Activated CD4-positive, CD25-positive, alpha-beta regulatory T cell (primary cell): ENCODE measurements at regions not wholly inside any gene's neighbourhood (a gene's known extent, or its start where the extent isn't known, plus 50 kb on each side); places are given as distances from the start of the nearest gene placed in this dataset.

Experiments
- DNase-seq, 4 experiments: peaks; one replicate each; lab custom pipeline; 2025; lab: John Stamatoyannopoulos, UW

GRCh38 chr3:152054315-152054714 is 180.9 kb downstream of the SUCNR1 start:
- no peak for DNase-seq

- no peak for DNase-seq
Measured at GRCh38 chr3:152056073-152056472, 182.6 kb downstream of the SUCNR1 start.

- no peak for DNase-seq
Measured at GRCh38 chr3:152056481-152056880, 183.0 kb downstream of the SUCNR1 start.

- DNase-seq: no peak
Measured at GRCh38 chr3:152056987-152057386, 183.5 kb downstream of the SUCNR1 start.

GRCh38 chr3:152058856-152059255 is 185.4 kb downstream of the SUCNR1 start:
- no peak for DNase-seq

- no peak for DNase-seq
Measured at GRCh38 chr3:152060701-152061100, 187.3 kb downstream of the SUCNR1 start.

GRCh38 chr3:152061296-152061695 is 187.9 kb downstream of the SUCNR1 start:
- no peak for DNase-seq

- DNase-seq: no peak
Measured at GRCh38 chr3:152069871-152070270, 196.4 kb downstream of the SUCNR1 start.

GRCh38 chr3:152071315-152071714 is 197.4 kb upstream of the MBNL1 start:
- DNase-seq: no peak

GRCh38 chr3:152071924-152072323 is 196.8 kb upstream of the MBNL1 start:
- DNase-seq: no peak

- DNase-seq: no peak
Measured at GRCh38 chr3:152073267-152073666, 195.5 kb upstream of the MBNL1 start.

- DNase-seq: no peak
Measured at GRCh38 chr3:152076148-152076547, 192.6 kb upstream of the MBNL1 start.

- DNase-seq: no peak
Measured at GRCh38 chr3:152079980-152080379, 188.7 kb upstream of the MBNL1 start.

GRCh38 chr3:152083135-152083534 is 185.6 kb upstream of the MBNL1 start:
- DNase-seq: no peak

GRCh38 chr3:152084441-152085158 is 184.1 kb upstream of the MBNL1 start:
- no peak for DNase-seq

- DNase-seq: no peak
Measured at GRCh38 chr3:152087153-152087552, 181.6 kb upstream of the MBNL1 start.

GRCh38 chr3:152089528-152089927 is 179.2 kb upstream of the MBNL1 start:
- no peak for DNase-seq

GRCh38 chr3:152091725-152092124 is 177.0 kb upstream of the MBNL1 start:
- DNase-seq: no peak

- DNase-seq: no peak
Measured at GRCh38 chr3:152093901-152094300, 174.8 kb upstream of the MBNL1 start.

GRCh38 chr3:152094406-152094805 is 174.3 kb upstream of the MBNL1 start:
- no peak for DNase-seq

- no peak for DNase-seq
Measured at GRCh38 chr3:152095472-152095871, 173.3 kb upstream of the MBNL1 start.

GRCh38 chr3:152096280-152096906 is 172.3 kb upstream of the MBNL1 start:
- no peak for DNase-seq

- no peak for DNase-seq
Measured at GRCh38 chr3:152097120-152097519, 171.6 kb upstream of the MBNL1 start.

- no peak for DNase-seq
Measured at GRCh38 chr3:152097770-152098169, 171.0 kb upstream of the MBNL1 start.
